ENCODE measurements at regions not wholly inside any gene's neighbourhood (a gene's known extent, or its start where the extent isn't known, plus 50 kb on each side); places are given as distances from the start of the nearest gene placed in this dataset.

- no peak for TF ChIP-seq EZH2 (IDR thresholded peaks at IDR 0.05; ENCODE audit: borderline replicate concordance)
- TF ChIP-seq CTCF (IDR thresholded peaks at IDR 0.05; ENCODE audit: poor library complexity), result no peak
Measured at GRCh38 chr3:99351122-99351521, 287.3 kb upstream of the COL8A1 start.
